ENCODE measurements at regions not wholly inside any gene's neighbourhood (a gene's known extent, or its start where the extent isn't known, plus 50 kb on each side); places are given as distances from the start of the nearest gene placed in this dataset.
"Not testable (repeated sequence)": the region's sequence is repeated elsewhere in the genome, so short reads cannot be mapped to it uniquely, and the experiment has no call there.

DNA sequence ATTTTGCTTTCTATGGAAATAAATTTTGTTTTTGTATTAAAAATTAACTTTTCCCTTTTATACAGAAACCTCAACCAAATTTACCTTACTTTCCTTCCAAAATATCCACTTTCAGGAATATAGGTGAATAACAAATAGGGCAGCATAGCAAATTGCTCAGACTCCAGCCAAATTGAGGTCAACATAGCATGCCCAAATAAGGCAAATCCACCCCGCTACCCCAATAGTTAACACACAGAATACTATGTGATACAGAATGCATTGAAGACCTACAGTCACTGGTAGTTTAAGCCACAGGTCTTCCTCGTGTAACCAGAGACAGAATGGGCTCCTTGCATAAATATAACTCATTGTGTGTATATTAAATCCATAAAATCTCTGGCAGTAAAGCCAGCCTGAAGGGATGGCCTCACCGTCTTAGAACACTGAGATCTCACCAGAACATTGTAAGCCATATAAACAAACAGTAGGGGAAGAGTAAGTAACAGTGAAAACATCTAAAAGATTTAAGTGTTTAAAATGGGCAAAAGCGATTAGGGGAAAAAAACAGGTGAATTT lies 72.2 kb downstream of the PMAIP1 start:
- in situ Hi-C loops (cut with HindIII; ENCODE audit: low sequenced_read_pairs): no loop called here
- TF ChIP-seq, protein P1, sequence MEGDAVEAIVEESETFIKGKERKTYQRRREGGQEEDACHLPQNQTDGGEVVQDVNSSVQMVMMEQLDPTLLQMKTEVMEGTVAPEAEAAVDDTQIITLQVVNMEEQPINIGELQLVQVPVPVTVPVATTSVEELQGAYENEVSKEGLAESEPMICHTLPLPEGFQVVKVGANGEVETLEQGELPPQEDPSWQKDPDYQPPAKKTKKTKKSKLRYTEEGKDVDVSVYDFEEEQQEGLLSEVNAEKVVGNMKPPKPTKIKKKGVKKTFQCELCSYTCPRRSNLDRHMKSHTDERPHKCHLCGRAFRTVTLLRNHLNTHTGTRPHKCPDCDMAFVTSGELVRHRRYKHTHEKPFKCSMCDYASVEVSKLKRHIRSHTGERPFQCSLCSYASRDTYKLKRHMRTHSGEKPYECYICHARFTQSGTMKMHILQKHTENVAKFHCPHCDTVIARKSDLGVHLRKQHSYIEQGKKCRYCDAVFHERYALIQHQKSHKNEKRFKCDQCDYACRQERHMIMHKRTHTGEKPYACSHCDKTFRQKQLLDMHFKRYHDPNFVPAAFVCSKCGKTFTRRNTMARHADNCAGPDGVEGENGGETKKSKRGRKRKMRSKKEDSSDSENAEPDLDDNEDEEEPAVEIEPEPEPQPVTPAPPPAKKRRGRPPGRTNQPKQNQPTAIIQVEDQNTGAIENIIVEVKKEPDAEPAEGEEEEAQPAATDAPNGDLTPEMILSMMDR (IDR thresholded peaks at IDR 0.05; ENCODE audit: low read depth, low read length): no peak
- DNase-seq (ENCODE audit: low read depth, low spot score): no peak
- no peak overlapping the region for H3K4me3 ChIP-seq (ENCODE audit: low read depth, low read length)

GRCh38 chr18:59971144-59971543 lies 71.3 kb downstream of the PMAIP1 start:
- in situ Hi-C loops (cut with HindIII; ENCODE audit: low sequenced_read_pairs); DNase-seq (ENCODE audit: low read depth, low spot score); H3K4me3 ChIP-seq (ENCODE audit: low read depth, low read length): not testable (repeated sequence)

DNA sequence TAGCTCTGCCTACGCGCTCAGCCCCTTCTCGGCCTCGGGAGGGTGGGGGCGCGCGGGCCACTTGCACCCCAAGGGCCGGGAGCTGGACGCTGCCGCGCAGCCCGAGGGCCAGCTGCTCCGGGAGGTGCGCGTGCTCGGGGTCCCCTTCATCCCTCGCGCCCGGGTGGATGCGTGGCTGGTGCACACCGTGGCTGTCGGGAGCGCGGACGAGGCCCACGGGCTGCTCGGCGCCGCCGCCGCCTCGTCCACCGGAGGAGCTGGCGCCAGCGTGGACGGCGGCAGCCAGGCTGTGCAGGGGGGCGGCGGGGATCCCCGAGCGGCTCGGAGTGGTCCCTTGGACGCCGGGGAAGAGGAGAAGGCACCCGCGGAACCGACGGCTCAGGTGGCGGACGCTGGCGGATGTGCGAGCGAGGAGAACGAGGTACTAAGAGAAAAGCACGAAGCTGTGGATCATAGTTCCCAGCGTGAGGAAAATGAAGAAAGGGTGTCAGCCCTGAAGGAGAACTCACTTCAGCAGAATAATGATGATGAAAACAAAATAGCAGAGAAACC lies 69.8 kb downstream of the PMAIP1 start:
- in situ Hi-C loops (cut with HindIII; ENCODE audit: low sequenced_read_pairs); DNase-seq (ENCODE audit: low read depth, low spot score): not testable (repeated sequence)
- H3K4me3 ChIP-seq (ENCODE audit: low read depth, low read length): peak overlapping the region; percentile 5

GRCh38 chr18:59968583-59968982 lies 68.8 kb downstream of the PMAIP1 start:
- in situ Hi-C loops (cut with HindIII; ENCODE audit: low sequenced_read_pairs): no loop called here
- TF ChIP-seq, protein P1 (IDR thresholded peaks at IDR 0.05; ENCODE audit: low read depth, low read length): no peak
- DNase-seq (ENCODE audit: low read depth, low spot score): no peak
- no peak overlapping the region for H3K4me3 ChIP-seq (ENCODE audit: low read depth, low read length)

DNA sequence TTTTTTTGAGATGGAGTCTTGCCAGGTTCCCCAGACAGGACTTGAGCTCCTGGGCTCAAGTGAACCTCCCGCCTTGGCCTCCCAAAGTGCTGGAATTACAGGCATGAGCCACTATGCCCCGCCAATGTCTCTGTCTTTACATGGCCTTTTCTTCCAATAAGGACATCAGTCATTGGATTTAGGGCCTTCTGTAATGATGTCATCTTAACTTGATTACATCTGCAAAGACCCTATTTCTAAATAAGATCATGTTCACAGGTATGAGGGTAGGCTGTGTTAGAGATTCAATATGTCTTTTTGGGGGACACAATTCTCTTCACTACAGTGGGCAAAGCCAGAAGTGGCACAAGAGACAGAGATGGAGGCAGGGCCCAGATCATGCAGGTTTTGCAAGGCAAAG lies 68.1 kb downstream of the PMAIP1 start:
- TF ChIP-seq, protein P1 (IDR thresholded peaks at IDR 0.05; ENCODE audit: low read depth, low read length): no peak
- H3K4me3 ChIP-seq (ENCODE audit: low read depth, low read length): no peak overlapping the region
- DNase-seq (ENCODE audit: low read depth, low spot score): no peak
- in situ Hi-C loops (cut with HindIII; ENCODE audit: low sequenced_read_pairs): no loop called here

DNA sequence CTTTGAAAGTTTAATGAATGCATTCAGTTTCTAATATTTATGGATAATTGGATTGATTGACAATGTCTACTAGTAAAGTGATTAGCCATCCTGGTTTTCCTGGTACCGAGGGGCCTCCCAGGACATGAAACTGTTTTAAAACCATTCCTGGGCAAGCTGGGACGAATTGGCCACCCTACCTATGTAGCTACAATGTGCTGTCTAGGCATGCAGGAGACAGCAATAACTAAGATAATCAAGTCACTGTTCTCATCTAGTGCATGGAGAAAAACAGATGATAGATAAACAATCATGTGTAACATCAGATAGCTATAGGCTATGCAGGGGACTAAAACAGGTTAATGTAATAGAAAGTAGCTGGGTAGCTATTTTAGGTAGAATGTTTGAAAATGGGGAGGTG lies 67.1 kb downstream of the PMAIP1 start:
- no peak for DNase-seq (ENCODE audit: low read depth, low spot score)
- in situ Hi-C loops (cut with HindIII; ENCODE audit: low sequenced_read_pairs): no loop called here
- no peak overlapping the region for H3K4me3 ChIP-seq (ENCODE audit: low read depth, low read length)
- TF ChIP-seq, protein P1 (IDR thresholded peaks at IDR 0.05; ENCODE audit: low read depth, low read length): no peak

GRCh38 chr18:59963229-59963628 lies 63.4 kb downstream of the PMAIP1 start:
- TF ChIP-seq, protein P1 (IDR thresholded peaks at IDR 0.05; ENCODE audit: low read depth, low read length): no peak
- no peak overlapping the region for H3K4me3 ChIP-seq (ENCODE audit: low read depth, low read length)
- in situ Hi-C loops (cut with HindIII; ENCODE audit: low sequenced_read_pairs): no loop called here
- no peak for DNase-seq (ENCODE audit: low read depth, low spot score)

- no peak overlapping the region for H3K4me3 ChIP-seq (ENCODE audit: low read depth, low read length)
- DNase-seq (ENCODE audit: low read depth, low spot score): no peak
- TF ChIP-seq, protein P1 (IDR thresholded peaks at IDR 0.05; ENCODE audit: low read depth, low read length): no peak
- in situ Hi-C loops (cut with HindIII; ENCODE audit: low sequenced_read_pairs): no loop called here
Measured at GRCh38 chr18:59961070-59961469, 61.3 kb downstream of the PMAIP1 start.
